Natural killer cell (primary cell): ENCODE measurements at regions not wholly inside any gene's neighbourhood (a gene's known extent, or its start where the extent isn't known, plus 50 kb on each side); places are given as distances from the start of the nearest gene placed in this dataset.

ENCODE experiments used
- ATAC-seq, 3 donors: fragments of 150-1000 bp in 2 of 3; fragments of 200-7000 bp in 1 of 3; cut with Tn5 transposase; 1 replicate in 1 of 3; 2 replicates in 2 of 3; pipeline ENCODE4 v1.10.0; 2021; ENCODE audit warnings: mild to moderate bottlenecking in 2 of 3, moderate library complexity in 2 of 3
- DNase-seq, 2 donors: peaks; one replicate each; pipeline versions ENCODE4 v3.0.0 to v3.0.0-alpha.2; 2013 to 2021; ENCODE audit warnings: mixed read lengths in 1 of 2
- H3K27ac ChIP-seq: one replicate; pipeline ENCODE4 v1.5.1; 2013; ENCODE audit warnings: mild to moderate bottlenecking, low read length
- H3K27me3 ChIP-seq: one replicate; pipeline ENCODE4 v1.6.1; 2013; ENCODE audit warnings: low read length; ENCODE audit not compliant: control insufficient read depth, insufficient read depth
- H3K36me3 ChIP-seq: one replicate; pipeline ENCODE4 v1.6.1; 2013; ENCODE audit warnings: low read length; ENCODE audit not compliant: control insufficient read depth, insufficient read depth
- H3K4me1 ChIP-seq: one replicate; pipeline ENCODE4 v1.6.1; 2013; ENCODE audit warnings: low read length; ENCODE audit not compliant: control insufficient read depth, insufficient read depth
- H3K4me3 ChIP-seq: one replicate; pipeline ENCODE4 v1.5.1; 2013; ENCODE audit warnings: low read length
- H3K9me3 ChIP-seq: one replicate; pipeline ENCODE4 v1.6.1; 2013; ENCODE audit warnings: low read length; ENCODE audit not compliant: control insufficient read depth, insufficient read depth
- H3K27ac Mint-ChIP-seq, 2 donors: one replicate each; pipeline ENCODE4 v1.8.0; 2022; ENCODE audit warnings: mild to moderate bottlenecking in 2 of 2, mixed read lengths in 2 of 2, moderate library complexity in 1 of 2
- H3K27me3 Mint-ChIP-seq, 2 donors: one replicate each; pipeline ENCODE4 v1.8.0; 2022; ENCODE audit warnings: low read depth in 2 of 2, mixed read lengths in 2 of 2
- H3K36me3 Mint-ChIP-seq: one replicate; pipeline ENCODE4 v1.8.0; 2022; ENCODE audit warnings: mixed read lengths
- H3K4me1 Mint-ChIP-seq, 2 donors: one replicate each; pipeline ENCODE4 v1.8.0; 2022; ENCODE audit warnings: mixed read lengths in 2 of 2
- H3K4me3 Mint-ChIP-seq: one replicate; pipeline ENCODE4 v1.8.0; 2022; ENCODE audit warnings: mild to moderate bottlenecking, moderate library complexity, mixed read lengths
- H3K9me3 Mint-ChIP-seq, 2 donors: one replicate each; pipeline ENCODE4 v1.8.0; 2022; ENCODE audit warnings: mixed read lengths in 2 of 2
- WGBS: methylation state at CpG from one replicate; pipeline ENCODE4 v1.1.7; 2013; ENCODE audit warnings: missing lambda C conversion rate; ENCODE audit not compliant: insufficient coverage; 5-methylcytosine and 5-hydroxymethylcytosine counted together
- intact Hi-C: fragments of 100-400 bp; cut with micrococcal nuclease; formaldehyde crosslinking; loops from one replicate; pipeline ENCODE4 v1.14.2; 2022
- TF ChIP-seq, protein P1 (sequence below): fragments of 200-600 bp; IDR thresholded peaks from one replicate; pipeline ENCODE4 v1.8.0; 2022; ENCODE audit warnings: antibody characterized with exemption

DNA sequence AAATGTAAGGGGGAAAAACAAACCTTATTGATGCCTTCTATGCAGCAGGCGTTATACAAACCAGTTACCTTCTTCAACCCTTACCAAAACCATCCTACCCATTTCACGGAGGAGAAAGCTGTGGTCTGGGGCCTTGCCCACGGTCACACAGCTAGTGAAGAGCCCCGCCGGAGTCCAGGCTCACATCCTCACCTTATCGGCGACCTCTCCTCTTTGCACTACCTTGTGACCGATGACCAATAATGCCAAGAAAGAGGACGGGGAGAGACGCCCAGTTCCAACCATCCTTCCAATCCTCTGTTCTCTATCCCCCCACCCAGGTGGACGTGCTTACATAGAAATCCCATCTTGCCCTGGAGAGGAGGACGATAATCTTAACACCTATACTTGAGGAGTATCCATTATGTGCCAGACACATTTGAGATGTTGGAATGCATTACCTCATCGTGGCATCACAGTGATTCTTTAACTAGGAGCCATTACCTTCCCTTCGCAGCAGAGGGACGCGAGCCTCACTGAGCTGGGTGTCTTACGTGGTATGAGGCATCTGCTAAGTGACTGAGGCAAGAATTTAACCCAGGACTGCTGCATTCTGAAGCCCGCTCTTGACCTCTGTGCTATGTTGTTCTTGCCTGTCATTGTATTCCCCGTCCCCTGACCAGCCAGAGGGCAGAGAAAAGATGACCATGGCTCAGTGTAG is 253.7 kb upstream of the B3GAT1 start:
- H3K9me3 Mint-ChIP-seq, result no peaks in the 10 kb centered on the region
- Histone ChIP-seq H3K9me3 (no peaks in the 10 kb centered on the region), H3K4me1 (no peaks in the 10 kb centered on the region), H3K27ac (no peak overlapping the region), H3K27me3 (no peaks in the 10 kb centered on the region), H3K36me3 (no peaks in the 10 kb centered on the region), H3K4me3 (no peak overlapping the region)
- H3K4me3 Mint-ChIP-seq, result no peak overlapping the region
- TF ChIP-seq, protein P1, sequence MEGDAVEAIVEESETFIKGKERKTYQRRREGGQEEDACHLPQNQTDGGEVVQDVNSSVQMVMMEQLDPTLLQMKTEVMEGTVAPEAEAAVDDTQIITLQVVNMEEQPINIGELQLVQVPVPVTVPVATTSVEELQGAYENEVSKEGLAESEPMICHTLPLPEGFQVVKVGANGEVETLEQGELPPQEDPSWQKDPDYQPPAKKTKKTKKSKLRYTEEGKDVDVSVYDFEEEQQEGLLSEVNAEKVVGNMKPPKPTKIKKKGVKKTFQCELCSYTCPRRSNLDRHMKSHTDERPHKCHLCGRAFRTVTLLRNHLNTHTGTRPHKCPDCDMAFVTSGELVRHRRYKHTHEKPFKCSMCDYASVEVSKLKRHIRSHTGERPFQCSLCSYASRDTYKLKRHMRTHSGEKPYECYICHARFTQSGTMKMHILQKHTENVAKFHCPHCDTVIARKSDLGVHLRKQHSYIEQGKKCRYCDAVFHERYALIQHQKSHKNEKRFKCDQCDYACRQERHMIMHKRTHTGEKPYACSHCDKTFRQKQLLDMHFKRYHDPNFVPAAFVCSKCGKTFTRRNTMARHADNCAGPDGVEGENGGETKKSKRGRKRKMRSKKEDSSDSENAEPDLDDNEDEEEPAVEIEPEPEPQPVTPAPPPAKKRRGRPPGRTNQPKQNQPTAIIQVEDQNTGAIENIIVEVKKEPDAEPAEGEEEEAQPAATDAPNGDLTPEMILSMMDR, result no peak
- WGBS, result 87% methylated on average over 19 of the region's 19 CpGs
- DNase-seq (no peak), ATAC-seq (no peak)
- H3K4me1 Mint-ChIP-seq, result no peaks in the 10 kb centered on the region
- no peak overlapping the region for H3K27ac Mint-ChIP-seq
- no peaks in the 10 kb centered on the region for H3K36me3 Mint-ChIP-seq
- intact Hi-C loops, result no loop called here
- peaks cover 2 to 4% of the 10 kb centered on the region in 2 donors for H3K27me3 Mint-ChIP-seq

DNA sequence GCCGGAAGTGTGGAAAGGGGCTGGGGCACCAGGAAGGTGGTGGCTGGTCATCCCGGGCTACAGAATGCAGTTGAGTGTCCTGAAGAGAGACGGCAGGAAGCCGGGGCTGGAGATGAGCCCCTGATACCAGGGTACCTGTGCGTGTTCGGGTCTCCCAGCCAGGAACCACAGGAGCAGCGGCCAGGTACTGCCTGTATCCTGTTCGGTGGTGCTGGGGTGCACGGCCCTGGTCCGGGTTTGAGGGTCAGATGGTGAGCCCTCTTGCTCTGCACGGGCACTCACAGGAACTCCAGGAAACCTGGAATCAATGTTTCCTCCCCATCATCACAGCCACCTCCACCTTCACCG is 253.1 kb upstream of the B3GAT1 start:
- Histone ChIP-seq H3K4me3 (no peak overlapping the region), H3K27ac (no peak overlapping the region), H3K9me3 (no peaks in the 10 kb centered on the region), H3K4me1 (no peaks in the 10 kb centered on the region), H3K36me3 (no peaks in the 10 kb centered on the region), H3K27me3 (no peaks in the 10 kb centered on the region)
- Mint-ChIP-seq H3K27ac (no peak overlapping the region), H3K4me3 (no peak overlapping the region), H3K4me1 (no peaks in the 10 kb centered on the region), H3K9me3 (no peaks in the 10 kb centered on the region), H3K27me3 (peaks cover 0 to 7% of the 10 kb centered on the region in 2 donors), H3K36me3 (no peaks in the 10 kb centered on the region)
- DNase-seq, result no peak
- no peak for ATAC-seq
- 86% methylated on average over 12 of the region's 12 CpGs for WGBS
- intact Hi-C loops, result no loop called here
- TF ChIP-seq, protein P1, result no peak

- Mint-ChIP-seq H3K36me3 (no peaks in the 10 kb centered on the region), H3K9me3 (no peaks in the 10 kb centered on the region), H3K4me1 (no peaks in the 10 kb centered on the region), H3K27me3 (peaks cover 0 to 5% of the 10 kb centered on the region in 2 donors), H3K27ac (no peak overlapping the region), H3K4me3 (no peak overlapping the region)
- Histone ChIP-seq H3K27me3 (no peaks in the 10 kb centered on the region), H3K36me3 (no peaks in the 10 kb centered on the region), H3K4me1 (no peaks in the 10 kb centered on the region), H3K9me3 (no peaks in the 10 kb centered on the region), H3K4me3 (no peak overlapping the region), H3K27ac (no peak overlapping the region)
- DNase-seq (no peak), ATAC-seq (no peak)
- TF ChIP-seq, protein P1, result no peak
- intact Hi-C loops, result no loop called here
- 84% methylated on average over 11 of the region's 25 CpGs for WGBS
Measured at GRCh38 chr11:134664447-134665187, 252.6 kb upstream of the B3GAT1 start.
